Ovary (tissue), 3 donors: ENCODE measurements at regions not wholly inside any gene's neighbourhood (a gene's known extent, or its start where the extent isn't known, plus 50 kb on each side); places are given as distances from the start of the nearest gene placed in this dataset.

Experiments used
- CTCF ChIP-seq, 3 donors: fragments of 450-650 bp in 2 of 3; fragments of 200-600 bp in 1 of 3; IDR thresholded peaks; one replicate each; pipeline versions ENCODE4 v1.5.1 to v1.8.0; 2016 to 2022; ENCODE audit warnings: antibody characterized with exemption in 3 of 3, mild to moderate bottlenecking in 1 of 3
- EP300 ChIP-seq: sonication (generic); formaldehyde crosslinking; IDR thresholded peaks from one replicate; pipeline ENCODE4 v1.6.1; 2017; ENCODE audit warnings: antibody characterized with exemption
- donor health status: DM: no; HTN: no; CAD: no.

- TF ChIP-seq EP300 = no peak
- TF ChIP-seq CTCF (IDR thresholded peaks at IDR 0.05) = no peak
Measured at GRCh38 chr15:98151096-98151495, 190.6 kb downstream of the ARRDC4 start.
